GM23248 (cell line): ENCODE measurements at regions not wholly inside any gene's neighbourhood (a gene's known extent, or its start where the extent isn't known, plus 50 kb on each side); places are given as distances from the start of the nearest gene placed in this dataset.
"Not testable (repeated sequence)": the region's sequence is repeated elsewhere in the genome, so short reads cannot be mapped to it uniquely, and the experiment has no call there.

Experiments used
- DNase-seq: peaks from one replicate; pipeline ENCODE4 v3.0.0-alpha.2; 2015
- H2AFZ ChIP-seq: fragments of 200-600 bp; sonication (generic); 2 replicates; pipeline ENCODE4 v1.6.1; 2016; ENCODE audit warnings: antibody characterized with exemption
- H3F3A ChIP-seq: fragments of 200-600 bp; sonication (generic); 2 replicates; pipeline ENCODE4 v1.6.1; 2016; ENCODE audit warnings: mild to moderate bottlenecking, antibody characterized with exemption, mixed run types; ENCODE audit not compliant: insufficient read depth
- H3K27ac ChIP-seq: fragments of 200-600 bp; sonication (generic); 2 replicates; pipeline ENCODE4 v1.5.1; 2016; ENCODE audit warnings: mild to moderate bottlenecking
- H3K27me3 ChIP-seq: fragments of 200-600 bp; sonication (generic); replicated peaks from 2 replicates; pipeline ENCODE4 v1.6.1; 2016; ENCODE audit warnings: mild to moderate bottlenecking; ENCODE audit not compliant: insufficient read depth
- H3K36me3 ChIP-seq: fragments of 200-600 bp; sonication (generic); 2 replicates; pipeline ENCODE4 v1.6.1; 2016; ENCODE audit warnings: low read depth, mild to moderate bottlenecking
- H3K4me1 ChIP-seq: fragments of 200-600 bp; sonication (generic); 2 replicates; pipeline ENCODE4 v1.6.1; 2016; ENCODE audit warnings: mild to moderate bottlenecking; ENCODE audit not compliant: insufficient read depth
- H3K4me2 ChIP-seq: fragments of 200-600 bp; sonication (generic); one replicate; pipeline ENCODE4 v1.6.1; 2016; ENCODE audit warnings: mild to moderate bottlenecking; ENCODE audit not compliant: unreplicated experiment
- H3K4me3 ChIP-seq: fragments of 200-600 bp; sonication (generic); 2 replicates; pipeline ENCODE4 v1.5.1; 2016; ENCODE audit warnings: mild to moderate bottlenecking
- H3K79me2 ChIP-seq: fragments of 200-600 bp; sonication (generic); 2 replicates; pipeline ENCODE4 v1.6.1; 2016; ENCODE audit warnings: mild to moderate bottlenecking; ENCODE audit not compliant: insufficient read depth
- H3K9ac ChIP-seq: fragments of 200-600 bp; sonication (generic); 2 replicates; pipeline ENCODE4 v1.6.1; 2016; ENCODE audit warnings: mild to moderate bottlenecking
- H3K9me2 ChIP-seq: fragments of 200-600 bp; sonication (generic); 2 replicates; pipeline ENCODE4 v1.6.1; 2016; ENCODE audit warnings: mixed run types, mild to moderate bottlenecking, moderate library complexity; ENCODE audit not compliant: insufficient read depth
- H3K9me3 ChIP-seq: fragments of 200-600 bp; sonication (generic); one replicate; pipeline ENCODE4 v1.6.1; 2017; ENCODE audit warnings: low read depth
- H4K20me1 ChIP-seq: fragments of 200-600 bp; sonication (generic); 2 replicates; pipeline ENCODE4 v1.6.0; 2016; ENCODE audit not compliant: insufficient read depth
- WGBS, 2 experiments: methylation state at CpG; one replicate each; pipeline ENCODE4 v1.1.6; 2015 to 2017; ENCODE audit warnings: low lambda C conversion rate in 2 of 2, low coverage in 1 of 2; ENCODE audit errors: missing lambda C conversion rate in 2 of 2; 5-methylcytosine and 5-hydroxymethylcytosine counted together
- in situ Hi-C: fragments of 300-500 bp; cut with MboI; formaldehyde crosslinking; loops from 2 replicates; pipeline ENCODE4 v1.15.0; 2020

DNA sequence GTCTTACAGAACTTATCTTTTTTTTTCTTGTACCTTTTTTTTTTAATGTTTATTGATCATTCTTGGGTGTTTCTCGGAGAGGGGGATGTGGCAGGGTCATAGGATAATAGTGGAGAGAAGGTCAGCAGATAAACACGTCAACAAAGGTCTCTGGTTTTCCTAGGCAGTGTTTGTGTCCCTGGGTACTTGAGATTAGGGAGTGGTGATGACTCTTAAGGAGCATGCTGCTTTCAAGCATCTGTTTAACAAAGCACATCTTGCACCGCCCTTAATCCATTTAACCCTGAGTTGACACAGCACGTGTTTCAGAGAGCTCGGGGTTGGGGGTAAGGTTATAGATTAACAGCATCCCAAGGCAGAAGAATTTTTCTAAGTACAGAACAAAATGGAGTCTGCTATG is 345.9 kb downstream of the TUBA3C start:
- H3K9me3 ChIP-seq, H3K4me3 ChIP-seq, H3K27me3 ChIP-seq, in situ Hi-C loops, H4K20me1 ChIP-seq, H3K4me2 ChIP-seq, DNase-seq, H3K27ac ChIP-seq, H3K4me1 ChIP-seq, H2AFZ ChIP-seq, H3F3A ChIP-seq, H3K9ac ChIP-seq, H3K9me2 ChIP-seq, H3K36me3 ChIP-seq, H3K79me2 ChIP-seq: not testable (repeated sequence)
- WGBS, 2 experiments: 29 to 32% methylated on average over 5 of the region's 5 CpGs

- in situ Hi-C loops, H3K4me2 ChIP-seq, H3K9ac ChIP-seq, H3K4me1 ChIP-seq, H3K9me3 ChIP-seq, H3K9me2 ChIP-seq, H3K36me3 ChIP-seq, H3F3A ChIP-seq, H3K4me3 ChIP-seq, H3K27ac ChIP-seq, DNase-seq, H3K79me2 ChIP-seq, H4K20me1 ChIP-seq, H3K27me3 ChIP-seq, H2AFZ ChIP-seq: not testable (repeated sequence)
- 23 to 33% methylated on average over 1 of the region's 1 CpG for WGBS, 2 experiments
Measured at GRCh38 chr13:18824678-18825077, 356.9 kb downstream of the TUBA3C start.

DNA sequence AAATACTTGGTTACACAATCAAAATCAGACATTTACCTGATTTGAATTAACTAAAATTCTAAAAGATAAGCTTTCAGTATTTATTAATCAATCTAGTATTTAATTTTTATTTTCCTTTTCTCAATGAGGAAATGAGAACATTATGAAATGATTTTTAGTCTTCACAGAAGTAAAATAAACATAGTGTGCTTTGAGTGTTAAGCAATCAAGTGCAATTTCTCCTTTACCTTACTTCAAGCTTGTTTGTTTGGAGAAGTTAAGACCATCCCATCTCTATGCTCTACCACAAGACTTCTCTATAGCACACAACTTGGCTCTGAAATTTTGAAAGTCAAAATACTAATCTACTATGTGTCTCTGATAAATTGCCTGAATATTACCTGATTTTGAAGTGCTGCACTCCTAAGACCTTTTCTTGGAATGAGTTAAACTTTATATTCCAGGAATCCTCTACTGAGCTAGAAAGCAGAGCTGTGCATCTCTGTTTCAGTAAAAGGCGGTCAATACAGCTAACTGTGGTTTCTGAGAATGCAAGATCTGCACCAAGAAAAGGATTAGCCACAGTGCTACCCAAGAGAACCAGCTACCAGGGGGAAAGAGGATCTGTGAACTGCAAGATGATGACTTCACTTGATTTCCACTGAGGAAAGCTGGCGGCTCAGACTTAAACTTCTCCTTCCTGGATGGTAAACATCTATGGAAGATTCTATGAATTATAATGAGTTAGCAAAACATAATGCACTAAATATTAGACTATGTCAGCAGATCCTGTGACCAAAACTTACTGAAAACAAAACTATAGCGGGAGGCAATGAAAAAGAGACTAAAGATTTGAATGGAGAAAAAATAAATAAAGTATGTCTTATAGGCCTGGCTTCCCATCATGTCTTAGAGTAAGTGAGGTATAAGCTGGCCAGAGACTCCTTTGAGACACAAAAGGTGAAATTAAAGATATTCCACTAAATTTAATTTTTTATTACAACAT is 358.7 kb downstream of the TUBA3C start:
- H3K4me2 ChIP-seq, H2AFZ ChIP-seq, H3K27ac ChIP-seq, in situ Hi-C loops, H3K9me2 ChIP-seq, H3K9me3 ChIP-seq, H3K4me3 ChIP-seq, H3F3A ChIP-seq, DNase-seq, H3K36me3 ChIP-seq, H3K79me2 ChIP-seq, H3K27me3 ChIP-seq, H3K9ac ChIP-seq, H4K20me1 ChIP-seq, H3K4me1 ChIP-seq: not testable (repeated sequence)
- WGBS, 2 experiments: 21 to 23% methylated on average over 3 of the region's 3 CpGs

- H3K36me3 ChIP-seq, H3K4me3 ChIP-seq, in situ Hi-C loops, DNase-seq, H3K27ac ChIP-seq, H3K4me1 ChIP-seq, H3F3A ChIP-seq, H3K27me3 ChIP-seq, H3K79me2 ChIP-seq, H3K9ac ChIP-seq, H3K9me2 ChIP-seq, H3K4me2 ChIP-seq, H3K9me3 ChIP-seq, H2AFZ ChIP-seq, H4K20me1 ChIP-seq: not testable (repeated sequence)
- 64 to 77% methylated on average over 2 of the region's 2 CpGs for WGBS, 2 experiments
Measured at GRCh38 chr13:18773988-18774387, 407.6 kb downstream of the TUBA3C start.

GRCh38 chr13:18741696-18742095 is 439.9 kb downstream of the TUBA3C start:
- H3K4me1 ChIP-seq, H3K4me3 ChIP-seq, H3K27ac ChIP-seq, H3K9me3 ChIP-seq, H3F3A ChIP-seq, in situ Hi-C loops, H3K36me3 ChIP-seq, H3K9ac ChIP-seq, H3K79me2 ChIP-seq, H3K4me2 ChIP-seq, H3K9me2 ChIP-seq, DNase-seq, H4K20me1 ChIP-seq, H2AFZ ChIP-seq, H3K27me3 ChIP-seq: not testable (repeated sequence)
- WGBS, 2 experiments: 29 to 35% methylated on average over 4 of the region's 4 CpGs
